MM.1S (cell line): ENCODE measurements at regions not wholly inside any gene's neighbourhood (a gene's known extent, or its start where the extent isn't known, plus 50 kb on each side); places are given as distances from the start of the nearest gene placed in this dataset.

Experiments
- CTCF ChIP-seq: fragments of 300-600 bp; sonication (generic); IDR thresholded peaks from 2 replicates; pipeline ENCODE4 v1.5.1; 2016; ENCODE audit warnings: antibody characterized with exemption, low read length, mixed read lengths
- EZH2 ChIP-seq: fragments of 300-600 bp; sonication (generic); optimal IDR thresholded peaks from 2 replicates; pipeline ENCODE3; 2017; ENCODE audit warnings: low read depth, mild to moderate bottlenecking, antibody characterized with exemption, low read length, mixed read lengths

GRCh38 chr4:19151684-19152083 lies 1100.0 kb upstream of the SLIT2 start:
- no peak for TF ChIP-seq CTCF
- no peak for TF ChIP-seq EZH2
